Panc1 (cell line): ENCODE measurements at regions not wholly inside any gene's neighbourhood (a gene's known extent, or its start where the extent isn't known, plus 50 kb on each side); places are given as distances from the start of the nearest gene placed in this dataset.

ENCODE experiments used
- ATAC-seq: fragments of 200-7000 bp; cut with Tn5 transposase; 2 replicates; pipeline ENCODE4 v1.9.1; 2020; ENCODE audit warnings: mild to moderate bottlenecking, moderate library complexity
- BruUV-seq: library from RNA; stranded (reverse); fragments of 400-500 nt; replicated peaks from 2 replicates; lab custom pipeline; 2021; lab: Mats Ljungman, UMichigan
- CTCF ChIA-PET: fragments of 300-600 bp; sonication (Branson Sonifier 250); formaldehyde crosslinking; loops from one replicate; lab custom pipeline; 2022; ENCODE audit warnings: antibody characterized with exemption; lab: Charles Lee
- POLR2A ChIA-PET: fragments of 300-600 bp; sonication (Branson Sonifier 250); formaldehyde crosslinking; loops from one replicate; lab custom pipeline; 2022; ENCODE audit warnings: antibody characterized with exemption; lab: Charles Lee
- DNase-seq: peaks from one replicate; pipeline ENCODE4 v3.0.0-alpha.2; 2010; ENCODE audit warnings: low read depth, low spot score
- H3K27ac ChIP-seq: 2 replicates; pipeline ENCODE4 v1.5.1; 2011; ENCODE audit warnings: mild to moderate bottlenecking, low read length, inconsistent platforms
- H3K27me3 ChIP-seq: fragments of 200-500 bp; sonication (Bioruptor generic); 2 replicates; pipeline ENCODE4 v1.6.0; 2014; ENCODE audit warnings: low read length, inconsistent platforms; ENCODE audit not compliant: control insufficient read depth, insufficient read depth
- H3K36me3 ChIP-seq: fragments of 200-500 bp; sonication (Bioruptor generic); 2 replicates; pipeline ENCODE4 v1.5.1; 2014; ENCODE audit warnings: inconsistent platforms, mild to moderate bottlenecking, low read length, moderate library complexity; ENCODE audit not compliant: control insufficient read depth, insufficient read depth
- H3K4me1 ChIP-seq: 2 replicates; pipeline ENCODE4 v1.5.1; 2011; ENCODE audit warnings: inconsistent platforms, mild to moderate bottlenecking, low read length, moderate library complexity; ENCODE audit not compliant: control insufficient read depth, insufficient read depth
- H3K4me3 ChIP-seq, 2 experiments: 2 replicates each; pipeline ENCODE4 v1.5.1; 2011 to 2012; ENCODE audit warnings: low read depth in 2 of 2, low read length in 2 of 2, mild to moderate bottlenecking in 2 of 2, inconsistent platforms in 1 of 2, moderate library complexity in 1 of 2
- H3K9me3 ChIP-seq: fragments of 200-500 bp; sonication (Bioruptor generic); 2 replicates; pipeline ENCODE4 v1.5.1; 2014; ENCODE audit warnings: low read depth, mild to moderate bottlenecking, inconsistent platforms, low read length, moderate library complexity; ENCODE audit not compliant: control insufficient read depth, insufficient read depth
- CTCF ChIP-seq: fragments of 450-650 bp; IDR thresholded peaks from 2 replicates; pipeline ENCODE4 v1.5.1; 2017; ENCODE audit warnings: mild to moderate bottlenecking
- POLR2AphosphoS5 ChIP-seq: IDR thresholded peaks from 2 replicates; pipeline ENCODE4 v1.6.1; 2012; ENCODE audit warnings: mild to moderate bottlenecking, low read depth, low read length, moderate library complexity
- REST ChIP-seq, 2 experiments: IDR thresholded peaks; 2 replicates each; pipeline ENCODE4 v1.6.1; 2011 to 2012; ENCODE audit warnings: low read depth in 2 of 2, control low read depth in 1 of 2, low read length in 1 of 2, mild to moderate bottlenecking in 1 of 2, moderate library complexity in 1 of 2; ENCODE audit not compliant: insufficient read depth in 1 of 2
- SIN3A ChIP-seq: IDR thresholded peaks from 2 replicates; pipeline ENCODE4 v1.6.1; 2012; ENCODE audit warnings: low read depth, mild to moderate bottlenecking, low read length, moderate library complexity, borderline replicate concordance; ENCODE audit not compliant: insufficient read depth
- TCF7L2 ChIP-seq: IDR thresholded peaks from 2 replicates; pipeline ENCODE4 v1.6.1; 2011; ENCODE audit warnings: mild to moderate bottlenecking, low read depth, low read length, inconsistent platforms
- in situ Hi-C: cut with HindIII; loops from 2 replicates; pipeline ENCODE4 v1.10.0; 2016; ENCODE audit warnings: low sequenced_read_pairs, low pct_unique_long_range_greater_than_20kb
- intact Hi-C: fragments of 100-400 bp; cut with micrococcal nuclease; formaldehyde crosslinking; loops from one replicate; pipeline ENCODE4 v1.10.0; 2022; ENCODE audit not compliant: unreplicated experiment

- Histone ChIP-seq H3K4me1 (no peaks in the 10 kb centered on the region), H3K4me3 (no peak overlapping the region), H3K9me3 (no peaks in the 10 kb centered on the region), H3K27me3 (no peaks in the 10 kb centered on the region), H3K27ac (no peak overlapping the region), H3K36me3 (no peaks in the 10 kb centered on the region)
- ATAC-seq = no peak
- ChIA-PET CTCF (no interaction called here), POLR2A (no interaction called here)
- in situ Hi-C loops = no loop called here
- TF ChIP-seq SIN3A = no peak
- no peak for DNase-seq
- intact Hi-C loops = no loop called here
- BruUV-seq = no TSS peak
Observed at GRCh38 chr20:39808613-39809012, 846.5 kb downstream of the DHX35 start.

GRCh38 chr20:39800548-39800947, 838.4 kb downstream of the DHX35 start:
- no peak overlapping the region for H3K4me3 ChIP-seq
- CTCF ChIA-PET = no interaction called here
- no peak for TF ChIP-seq TCF7L2
- TF ChIP-seq CTCF = no peak
- no peak for TF ChIP-seq SIN3A
- TF ChIP-seq POLR2AphosphoS5 = no peak
- no peak for TF ChIP-seq REST (IDR thresholded peaks at IDR 0.05; ENCODE audit: insufficient read depth in 1 of 2, low read depth in 2 of 2, low read length in 1 of 2)
- intact Hi-C loops (no loop called here), in situ Hi-C loops (no loop called here)
- no peak overlapping the region for H3K27ac ChIP-seq
- no peaks in the 10 kb centered on the region for H3K9me3 ChIP-seq
- POLR2A ChIA-PET = no interaction called here
- no TSS peak for BruUV-seq
- H3K27me3 ChIP-seq = no peaks in the 10 kb centered on the region
- H3K4me1 ChIP-seq = no peaks in the 10 kb centered on the region
- no peaks in the 10 kb centered on the region for H3K36me3 ChIP-seq
- ATAC-seq (no peak), DNase-seq (no peak)

GRCh38 chr20:39800111-39800510, 838.0 kb downstream of the DHX35 start:
- Histone ChIP-seq H3K27ac (no peak overlapping the region), H3K4me1 (no peaks in the 10 kb centered on the region), H3K9me3 (no peaks in the 10 kb centered on the region), H3K36me3 (no peaks in the 10 kb centered on the region), H3K4me3 (no peak overlapping the region), H3K27me3 (no peaks in the 10 kb centered on the region)
- BruUV-seq = no TSS peak
- in situ Hi-C loops (no loop called here), intact Hi-C loops (no loop called here)
- ATAC-seq = no peak
- POLR2A ChIA-PET = no interaction called here
- CTCF ChIA-PET = no interaction called here
- TF ChIP-seq SIN3A = no peak
- TF ChIP-seq REST (IDR thresholded peaks at IDR 0.05; ENCODE audit: insufficient read depth in 1 of 2, low read depth in 2 of 2, low read length in 1 of 2) = no peak
- TF ChIP-seq CTCF = no peak
- no peak for TF ChIP-seq TCF7L2
- TF ChIP-seq POLR2AphosphoS5 = no peak
- DNase-seq = no peak
